PFSK-1 (cell line): ENCODE measurements at regions not wholly inside any gene's neighbourhood (a gene's known extent, or its start where the extent isn't known, plus 50 kb on each side); places are given as distances from the start of the nearest gene placed in this dataset.

ENCODE experiments used
- FOXP2 ChIP-seq: optimal IDR thresholded peaks from 2 replicates; pipeline ENCODE3; 2011; ENCODE audit warnings: borderline replicate concordance, control low read depth, inconsistent platforms; ENCODE audit not compliant: insufficient read depth; ENCODE audit errors: extremely low read length, extremely low read depth
- POLR2AphosphoS5 ChIP-seq: IDR thresholded peaks from 2 replicates; pipeline ENCODE4 v1.6.1; 2012; ENCODE audit warnings: low read depth, mild to moderate bottlenecking, control low read depth, low read length, moderate library complexity
- SIN3A ChIP-seq: IDR thresholded peaks from 2 replicates; pipeline ENCODE4 v1.6.1; 2012; ENCODE audit warnings: mild to moderate bottlenecking, low read length, moderate library complexity, borderline replicate concordance; ENCODE audit not compliant: insufficient read depth
- TAF1 ChIP-seq: IDR thresholded peaks from 2 replicates; pipeline ENCODE4 v1.6.1; 2012; ENCODE audit warnings: low read length, control low read depth, borderline replicate concordance; ENCODE audit not compliant: insufficient read depth
- TF ChIP-seq, protein P1 (sequence below), 2 experiments: IDR thresholded peaks; 2 replicates each; pipeline versions ENCODE4 v1.6.1 to v1.8.0; 2011 to 2012; ENCODE audit warnings: low read depth in 2 of 2, low read length in 2 of 2, control low read depth in 1 of 2, inconsistent platforms in 1 of 2, mild to moderate bottlenecking in 1 of 2, moderate library complexity in 1 of 2; ENCODE audit not compliant: insufficient read depth in 1 of 2

DNA sequence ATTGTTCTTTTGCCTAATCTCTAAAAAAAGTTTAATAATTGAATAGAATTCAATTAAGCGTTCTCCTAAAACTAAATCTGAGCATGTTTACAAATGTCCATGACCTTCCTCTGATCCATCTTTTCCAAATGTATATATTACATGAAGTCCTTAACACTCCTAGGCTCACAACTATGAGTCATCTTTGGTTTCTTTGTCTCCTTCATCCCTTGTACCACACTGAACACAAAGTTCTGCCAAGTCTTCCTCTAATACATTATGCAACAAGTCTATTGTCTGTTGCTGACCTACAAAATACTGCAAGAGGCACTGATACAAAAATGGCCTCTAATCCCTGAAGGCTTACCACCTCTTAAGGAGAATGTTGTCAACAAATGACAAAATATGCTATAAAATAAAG is 550.2 kb downstream of the PYDC2 start:
- TF ChIP-seq TAF1, result no peak
- TF ChIP-seq POLR2AphosphoS5, result no peak
- TF ChIP-seq SIN3A, result no peak
- TF ChIP-seq, protein P1, sequence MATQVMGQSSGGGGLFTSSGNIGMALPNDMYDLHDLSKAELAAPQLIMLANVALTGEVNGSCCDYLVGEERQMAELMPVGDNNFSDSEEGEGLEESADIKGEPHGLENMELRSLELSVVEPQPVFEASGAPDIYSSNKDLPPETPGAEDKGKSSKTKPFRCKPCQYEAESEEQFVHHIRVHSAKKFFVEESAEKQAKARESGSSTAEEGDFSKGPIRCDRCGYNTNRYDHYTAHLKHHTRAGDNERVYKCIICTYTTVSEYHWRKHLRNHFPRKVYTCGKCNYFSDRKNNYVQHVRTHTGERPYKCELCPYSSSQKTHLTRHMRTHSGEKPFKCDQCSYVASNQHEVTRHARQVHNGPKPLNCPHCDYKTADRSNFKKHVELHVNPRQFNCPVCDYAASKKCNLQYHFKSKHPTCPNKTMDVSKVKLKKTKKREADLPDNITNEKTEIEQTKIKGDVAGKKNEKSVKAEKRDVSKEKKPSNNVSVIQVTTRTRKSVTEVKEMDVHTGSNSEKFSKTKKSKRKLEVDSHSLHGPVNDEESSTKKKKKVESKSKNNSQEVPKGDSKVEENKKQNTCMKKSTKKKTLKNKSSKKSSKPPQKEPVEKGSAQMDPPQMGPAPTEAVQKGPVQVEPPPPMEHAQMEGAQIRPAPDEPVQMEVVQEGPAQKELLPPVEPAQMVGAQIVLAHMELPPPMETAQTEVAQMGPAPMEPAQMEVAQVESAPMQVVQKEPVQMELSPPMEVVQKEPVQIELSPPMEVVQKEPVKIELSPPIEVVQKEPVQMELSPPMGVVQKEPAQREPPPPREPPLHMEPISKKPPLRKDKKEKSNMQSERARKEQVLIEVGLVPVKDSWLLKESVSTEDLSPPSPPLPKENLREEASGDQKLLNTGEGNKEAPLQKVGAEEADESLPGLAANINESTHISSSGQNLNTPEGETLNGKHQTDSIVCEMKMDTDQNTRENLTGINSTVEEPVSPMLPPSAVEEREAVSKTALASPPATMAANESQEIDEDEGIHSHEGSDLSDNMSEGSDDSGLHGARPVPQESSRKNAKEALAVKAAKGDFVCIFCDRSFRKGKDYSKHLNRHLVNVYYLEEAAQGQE (IDR thresholded peaks at IDR 0.05; ENCODE audit: insufficient read depth in 1 of 2, low read depth in 2 of 2, low read length in 2 of 2), result no peak
- no peak for TF ChIP-seq FOXP2
